Smooth muscle cell (in vitro differentiated cells): ENCODE measurements at regions not wholly inside any gene's neighbourhood (a gene's known extent, or its start where the extent isn't known, plus 50 kb on each side); places are given as distances from the start of the nearest gene placed in this dataset.

Source experiments
- DNase-seq: peaks from one replicate; lab custom pipeline; 2025; ENCODE audit not compliant: unreplicated experiment; lab: John Stamatoyannopoulos, UW
- H2AFZ ChIP-seq: fragments of 200-600 bp; sonication (generic); 2 replicates; pipeline ENCODE4 v1.6.0; 2016; ENCODE audit warnings: antibody characterized with exemption, low read depth, mild to moderate bottlenecking
- H3F3A ChIP-seq: fragments of 200-600 bp; sonication (generic); 2 replicates; pipeline ENCODE4 v1.6.0; 2017; ENCODE audit warnings: antibody characterized with exemption, low read depth
- H3K27ac ChIP-seq: fragments of 200-600 bp; sonication (generic); 2 replicates; pipeline ENCODE4 v1.5.1; 2016; ENCODE audit warnings: low read depth, mild to moderate bottlenecking
- H3K27me3 ChIP-seq: fragments of 200-600 bp; sonication (generic); 2 replicates; pipeline ENCODE4 v1.6.1; 2016; ENCODE audit warnings: low read depth, mild to moderate bottlenecking
- H3K36me3 ChIP-seq: fragments of 200-600 bp; sonication (generic); 2 replicates; pipeline ENCODE4 v1.5.1; 2016; ENCODE audit warnings: low read depth
- H3K4me1 ChIP-seq: fragments of 200-600 bp; sonication (generic); 2 replicates; pipeline ENCODE4 v1.5.1; 2016; ENCODE audit warnings: low read depth
- H3K4me2 ChIP-seq: fragments of 200-600 bp; sonication (generic); 2 replicates; pipeline ENCODE4 v1.6.0; 2016; ENCODE audit warnings: mild to moderate bottlenecking
- H3K4me3 ChIP-seq: fragments of 200-600 bp; sonication (generic); 2 replicates; pipeline ENCODE4 v1.5.1; 2016; ENCODE audit warnings: mild to moderate bottlenecking
- H3K79me2 ChIP-seq: fragments of 200-600 bp; sonication (generic); 2 replicates; pipeline ENCODE4 v1.6.0; 2016; ENCODE audit warnings: low read depth, mild to moderate bottlenecking
- H3K9ac ChIP-seq: fragments of 200-600 bp; sonication (generic); 2 replicates; pipeline ENCODE4 v1.6.0; 2016; ENCODE audit warnings: low read depth
- H3K9me3 ChIP-seq: fragments of 200-600 bp; sonication (generic); replicated peaks from 2 replicates; pipeline ENCODE4 v1.5.1; 2016; ENCODE audit warnings: low read depth
- H4K20me1 ChIP-seq: fragments of 200-600 bp; sonication (generic); 2 replicates; pipeline ENCODE4 v1.6.0; 2016; ENCODE audit warnings: low read depth
- CTCF ChIP-seq: fragments of 200-600 bp; sonication (generic); IDR thresholded peaks from 2 replicates; pipeline ENCODE4 v1.5.1; 2017; ENCODE audit warnings: borderline replicate concordance, mild to moderate bottlenecking, antibody characterized with exemption; ENCODE audit not compliant: insufficient read depth, poor library complexity, severe bottlenecking
- WGBS: methylation state at CpG from one replicate; pipeline ENCODE4 v1.1.7; 2016; ENCODE audit warnings: low lambda C conversion rate; 5-methylcytosine and 5-hydroxymethylcytosine counted together

GRCh38 chr2:5976531-5977065, 284.4 kb downstream of the SOX11 start:
- TF ChIP-seq CTCF: no peak
- no peak for DNase-seq
- Histone ChIP-seq H3K9ac (no peak overlapping the region), H3F3A (no peaks in the 10 kb centered on the region), H3K4me3 (no peak overlapping the region), H3K79me2 (no peaks in the 10 kb centered on the region), H3K27ac (no peak overlapping the region), H2AFZ (no peak overlapping the region), H4K20me1 (no peaks in the 10 kb centered on the region), H3K4me2 (no peak overlapping the region), H3K36me3 (no peaks in the 10 kb centered on the region), H3K27me3 (no peaks in the 10 kb centered on the region), H3K4me1 (peaks cover 28% of the 10 kb centered on the region), H3K9me3 (no peaks in the 10 kb centered on the region)
- 48% methylated on average over 9 of the region's 9 CpGs for WGBS

DNA sequence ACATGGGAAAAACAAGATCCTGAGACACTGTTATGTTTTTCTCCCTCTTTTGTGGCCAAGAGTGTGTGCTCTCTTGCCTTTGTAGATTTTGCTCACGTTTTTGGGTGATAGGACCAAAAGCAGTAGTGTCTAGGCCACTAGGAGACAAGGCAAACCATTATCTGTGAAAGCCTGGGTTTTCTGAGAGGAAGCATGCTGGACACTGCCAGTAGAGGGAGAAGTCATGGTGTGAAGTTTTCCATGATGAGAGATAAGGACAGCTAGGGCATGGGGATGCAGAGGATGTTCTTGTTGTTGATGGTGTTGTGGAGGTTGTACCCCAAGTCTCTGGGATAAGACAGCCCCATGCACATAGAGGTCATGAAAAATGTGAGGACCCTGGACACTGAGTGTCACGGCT, 285.3 kb downstream of the SOX11 start:
- TF ChIP-seq CTCF: peak; percentile 11
- Histone ChIP-seq H3K27ac (no peak overlapping the region), H3K27me3 (no peaks in the 10 kb centered on the region), H2AFZ (no peak overlapping the region), H3F3A (no peaks in the 10 kb centered on the region), H3K36me3 (no peaks in the 10 kb centered on the region), H3K4me1 (peaks cover 37% of the 10 kb centered on the region), H3K9me3 (no peaks in the 10 kb centered on the region), H3K4me3 (no peak overlapping the region), H3K4me2 (no peak overlapping the region), H3K79me2 (no peaks in the 10 kb centered on the region), H3K9ac (no peak overlapping the region), H4K20me1 (no peaks in the 10 kb centered on the region)
- DNase-seq: no peak
- 84% methylated on average over 2 of the region's 2 CpGs for WGBS

DNA sequence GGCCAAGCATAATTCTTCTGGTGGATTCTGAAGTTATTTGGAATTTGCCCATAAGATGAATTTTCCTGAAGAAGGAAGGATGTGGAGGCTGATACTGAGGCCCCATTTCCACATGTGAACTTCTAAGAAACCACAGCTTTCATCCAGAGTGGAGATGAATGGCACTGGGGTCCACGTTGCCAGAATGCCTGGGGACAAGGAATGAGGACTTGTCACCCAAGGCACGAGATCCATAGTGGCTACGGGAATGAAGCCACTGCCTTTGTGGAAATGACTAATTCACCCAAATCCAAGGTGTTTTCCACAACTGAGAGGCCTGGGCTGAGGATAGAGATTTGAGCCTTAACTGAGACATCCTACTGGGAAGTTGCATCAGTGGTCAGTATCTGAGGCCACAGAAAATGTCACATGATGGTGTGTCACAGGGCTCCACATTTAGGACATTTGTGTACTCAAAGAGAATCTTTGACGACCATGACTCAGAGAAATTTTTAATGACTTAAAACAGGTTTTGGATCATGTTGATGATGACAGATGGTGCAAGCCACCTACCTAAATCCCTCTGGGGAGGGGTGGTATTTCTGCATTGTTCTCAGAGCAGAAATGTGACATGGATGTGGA, 286.1 kb downstream of the SOX11 start:
- H3K4me3 ChIP-seq: no peak overlapping the region
- DNase-seq: no peak
- H3F3A ChIP-seq: no peaks in the 10 kb centered on the region
- H3K4me2 ChIP-seq: no peak overlapping the region
- H3K36me3 ChIP-seq: no peaks in the 10 kb centered on the region
- H3K27ac ChIP-seq: peak overlapping the region; percentile 36
- H3K4me1 ChIP-seq: peaks cover 43% of the 10 kb centered on the region
- no peak for TF ChIP-seq CTCF
- no peaks in the 10 kb centered on the region for H3K27me3 ChIP-seq
- H3K9ac ChIP-seq: no peak overlapping the region
- no peaks in the 10 kb centered on the region for H3K79me2 ChIP-seq
- H4K20me1 ChIP-seq: no peaks in the 10 kb centered on the region
- H2AFZ ChIP-seq: no peak overlapping the region
- WGBS: 36% methylated on average over 4 of the region's 4 CpGs
- H3K9me3 ChIP-seq: no peaks in the 10 kb centered on the region
